ENCODE measurements at regions not wholly inside any gene's neighbourhood (a gene's known extent, or its start where the extent isn't known, plus 50 kb on each side); places are given as distances from the start of the nearest gene placed in this dataset.

DNA sequence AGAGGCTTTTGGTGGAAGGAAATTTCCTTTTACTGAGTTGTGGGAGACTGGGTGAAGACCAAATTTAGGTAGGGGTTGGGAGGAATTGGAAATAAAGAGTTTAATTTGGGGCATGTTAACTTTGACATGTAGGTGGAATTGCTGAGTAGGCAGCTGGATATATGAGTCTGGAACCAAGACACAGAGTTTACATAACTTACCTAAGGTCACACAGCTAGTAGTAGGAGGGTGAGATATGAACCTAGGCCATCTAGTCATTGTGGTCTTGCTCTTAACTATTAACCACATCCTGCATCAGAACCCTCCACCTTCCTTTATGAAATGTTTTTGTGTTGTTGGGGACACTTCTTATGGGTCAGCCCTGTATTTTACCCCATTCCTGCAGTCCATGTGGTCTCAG lies 113.1 kb downstream of the ICOS start:
- no peak for DNase-seq

DNA sequence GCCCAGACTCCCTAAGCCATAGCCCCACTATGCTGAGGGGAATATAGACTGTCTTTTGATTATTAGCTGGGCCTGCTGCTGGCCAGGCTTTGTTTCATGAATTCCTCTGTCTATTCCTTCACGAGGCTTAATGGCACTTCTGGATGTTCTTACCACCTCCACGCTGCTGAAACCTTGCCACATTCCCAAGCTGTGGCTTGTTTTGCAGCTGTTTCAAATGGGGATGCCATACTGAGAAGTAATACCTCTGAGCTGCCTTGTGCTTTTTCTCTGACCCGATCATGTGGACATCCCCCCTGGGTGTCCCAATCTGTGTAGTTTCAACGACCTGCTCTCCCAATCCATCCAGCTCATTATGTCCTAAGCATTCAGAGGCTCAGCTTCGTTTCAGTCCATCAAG lies 114.1 kb downstream of the ICOS start:
- DNase-seq = no peak

GRCh38 chr2:204051476-204051875 lies 114.9 kb downstream of the ICOS start:
- no peak for DNase-seq

DNA sequence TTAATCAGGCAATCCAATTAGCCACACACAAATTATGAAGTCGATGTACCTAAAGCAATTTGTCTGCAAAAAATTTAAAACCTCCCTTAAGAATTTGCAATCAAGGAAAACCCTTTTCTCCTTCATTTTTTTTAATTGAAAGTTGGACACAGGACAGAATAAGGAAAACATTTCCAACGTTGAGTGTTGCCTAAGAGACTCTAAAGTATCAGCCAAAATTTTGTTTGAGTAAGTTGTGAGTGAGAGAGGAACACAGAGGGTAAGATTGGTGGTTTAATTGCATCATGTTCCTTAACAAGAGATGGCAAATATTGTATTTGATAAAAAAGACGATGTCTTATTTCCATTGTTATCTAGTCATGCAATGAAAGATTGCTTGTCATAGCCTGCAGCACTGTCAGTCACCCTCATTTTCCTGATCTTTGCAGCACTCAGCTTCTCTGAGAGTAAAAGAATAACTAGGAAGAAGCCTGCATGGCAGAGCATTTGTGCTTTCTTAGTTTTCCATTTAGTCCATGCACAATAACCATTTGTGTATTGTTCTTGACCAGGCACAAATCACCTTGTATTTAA lies 115.5 kb downstream of the ICOS start:
- no peak for DNase-seq

GRCh38 chr2:204059016-204059415 lies 122.5 kb downstream of the ICOS start:
- DNase-seq = no peak

DNA sequence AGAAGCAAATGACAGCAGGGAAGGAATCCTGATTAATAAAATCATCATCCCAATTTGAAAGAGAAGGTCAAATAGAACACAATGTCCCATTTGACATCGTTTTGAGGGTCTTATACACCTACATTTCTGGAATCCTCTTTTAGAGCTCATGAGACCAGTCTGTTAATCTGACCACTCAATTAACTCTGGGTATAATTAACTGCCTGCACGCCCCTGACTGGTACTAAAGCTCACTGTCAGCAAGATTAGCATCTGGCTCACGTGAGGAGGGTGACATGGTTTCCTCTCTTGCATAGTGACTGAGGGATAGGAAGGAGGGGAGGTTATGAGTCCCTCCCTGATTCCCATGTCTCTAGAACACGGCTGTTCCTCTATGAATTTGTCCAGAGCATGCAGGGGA lies 124.3 kb downstream of the ICOS start:
- peak; percentile 40 for DNase-seq

DNA sequence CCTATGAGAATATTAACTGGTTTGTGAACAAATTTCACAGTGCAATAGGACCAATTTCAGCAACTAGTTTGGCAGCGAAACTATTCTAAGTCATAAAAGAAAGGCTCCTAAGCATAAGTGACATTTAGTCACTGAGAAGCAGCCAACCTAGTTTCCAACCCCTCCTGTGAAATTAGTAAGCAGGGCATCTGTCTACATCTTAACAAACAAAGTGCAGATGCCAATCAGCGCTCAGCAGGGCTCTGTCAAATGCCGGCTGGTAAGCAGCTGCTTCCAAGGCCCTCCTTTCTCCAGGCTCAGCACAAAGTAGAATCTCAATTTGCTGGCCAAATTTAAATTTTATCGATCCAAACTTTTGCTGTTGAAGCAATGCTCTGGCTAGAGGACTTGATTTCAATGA lies 124.7 kb downstream of the ICOS start:
- peak; percentile 90 for DNase-seq

DNA sequence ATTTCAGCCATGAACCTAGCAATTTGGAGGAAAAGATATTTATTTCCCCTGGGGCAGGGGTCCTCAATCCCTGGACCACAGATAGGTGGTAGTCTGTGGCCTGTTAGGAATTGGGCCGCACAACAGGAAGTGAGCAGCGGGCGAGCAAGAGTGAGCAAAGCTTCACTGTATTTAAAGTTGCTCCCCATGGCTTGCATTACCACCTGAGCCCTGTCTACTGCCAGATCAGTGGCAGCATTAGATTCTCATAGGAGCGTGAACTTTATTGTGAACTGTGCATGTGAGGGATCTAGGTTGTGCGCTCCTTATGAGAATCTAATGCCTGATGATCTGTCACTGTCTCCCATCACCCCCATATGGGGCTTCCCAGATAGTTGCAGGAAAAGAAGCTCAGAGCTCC lies 127.6 kb downstream of the ICOS start:
- DNase-seq = no peak

DNA sequence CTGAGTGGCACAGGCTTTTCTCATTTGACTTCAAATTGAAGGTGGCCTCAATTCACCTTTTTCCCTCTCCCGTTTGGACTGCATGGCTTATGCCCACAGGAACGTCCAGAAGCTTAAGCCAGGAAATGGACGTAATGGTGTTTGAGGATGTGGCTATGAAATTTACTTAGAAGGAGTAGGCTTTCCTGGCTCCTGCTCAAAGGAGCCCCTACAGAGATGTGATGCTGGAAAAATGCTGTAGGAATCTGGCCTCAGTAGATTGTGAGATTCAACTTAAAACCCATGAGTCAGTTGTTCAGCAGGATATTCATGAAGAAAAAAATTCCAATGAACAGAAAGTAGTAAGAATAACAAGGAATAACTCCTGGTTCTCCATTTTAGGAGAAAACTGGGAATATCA lies 129.0 kb downstream of the ICOS start:
- no peak for DNase-seq

- no peak for DNase-seq
Measured at GRCh38 chr2:204066051-204066450, 129.5 kb downstream of the ICOS start.

DNA sequence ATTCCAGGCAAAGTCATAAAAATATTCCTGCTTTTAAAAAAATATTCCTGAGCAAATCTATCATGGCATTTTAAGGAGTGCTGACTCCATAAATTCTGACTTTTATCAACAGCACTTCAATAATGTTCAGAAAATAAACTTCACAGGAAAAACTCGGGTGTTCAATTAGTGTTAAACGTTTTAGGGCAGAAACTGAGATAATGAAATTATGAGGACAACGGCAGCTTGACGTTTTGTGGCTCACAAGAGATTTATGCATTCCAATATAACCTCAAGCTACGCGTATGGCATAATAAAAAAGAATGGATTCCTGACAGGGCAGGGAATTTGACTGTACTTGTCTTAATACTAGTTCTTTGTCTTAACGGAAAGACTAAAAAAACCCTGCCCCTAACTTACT lies 133.2 kb downstream of the ICOS start:
- DNase-seq = no peak

- DNase-seq = no peak
Measured at GRCh38 chr2:204072443-204073324, 136.1 kb downstream of the ICOS start.

DNA sequence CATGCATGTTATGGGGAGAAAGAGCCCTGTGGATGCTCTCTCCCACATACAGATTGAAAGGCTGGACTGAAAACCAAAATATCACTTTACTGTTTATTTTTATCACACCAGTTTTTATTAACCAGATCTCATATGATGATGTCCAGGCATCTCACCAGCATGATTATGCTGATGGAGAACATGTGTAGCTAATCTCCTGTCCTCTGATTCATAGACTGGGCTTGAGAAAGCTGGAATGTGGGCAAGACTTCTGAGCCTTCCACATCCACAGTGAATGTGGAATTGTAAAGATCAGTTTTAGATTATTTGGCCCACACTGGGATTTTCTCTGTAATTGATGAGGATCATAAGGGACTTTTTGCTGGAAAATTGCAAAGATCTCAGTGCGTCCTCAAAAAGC lies 137.9 kb downstream of the ICOS start:
- DNase-seq = no peak

DNA sequence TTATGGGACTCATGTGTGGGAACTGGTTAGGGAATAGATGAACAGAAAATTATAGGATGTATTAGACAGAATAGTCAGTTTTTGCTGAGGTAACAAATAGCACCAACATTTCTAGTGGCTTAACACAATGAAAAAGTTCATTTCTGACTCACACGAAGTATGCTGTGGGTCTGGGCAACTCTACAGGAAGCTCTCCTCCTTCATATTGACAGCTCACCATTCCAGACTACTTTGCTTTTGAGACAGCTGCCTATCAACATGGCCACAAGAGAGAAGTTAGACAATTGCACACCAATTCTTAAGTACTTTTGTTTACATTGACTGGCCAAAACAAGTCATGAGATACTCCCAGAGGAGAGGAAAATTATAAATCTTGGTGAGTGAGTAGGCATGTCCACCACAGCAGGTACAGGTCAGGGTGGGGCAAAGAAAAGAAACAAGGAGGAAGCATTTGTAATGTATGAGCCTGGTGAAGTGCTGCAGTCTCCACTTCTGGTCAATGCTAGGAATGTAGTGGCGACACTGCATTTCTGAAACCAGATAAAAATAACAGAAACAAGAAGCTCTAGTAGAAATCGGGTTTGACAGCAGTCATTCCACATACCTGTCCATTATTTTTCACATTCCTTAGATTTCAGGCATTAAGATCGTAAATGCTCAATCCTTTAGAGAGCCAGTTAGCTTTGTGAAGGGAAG lies 141.6 kb downstream of the ICOS start:
- no peak for DNase-seq

DNA sequence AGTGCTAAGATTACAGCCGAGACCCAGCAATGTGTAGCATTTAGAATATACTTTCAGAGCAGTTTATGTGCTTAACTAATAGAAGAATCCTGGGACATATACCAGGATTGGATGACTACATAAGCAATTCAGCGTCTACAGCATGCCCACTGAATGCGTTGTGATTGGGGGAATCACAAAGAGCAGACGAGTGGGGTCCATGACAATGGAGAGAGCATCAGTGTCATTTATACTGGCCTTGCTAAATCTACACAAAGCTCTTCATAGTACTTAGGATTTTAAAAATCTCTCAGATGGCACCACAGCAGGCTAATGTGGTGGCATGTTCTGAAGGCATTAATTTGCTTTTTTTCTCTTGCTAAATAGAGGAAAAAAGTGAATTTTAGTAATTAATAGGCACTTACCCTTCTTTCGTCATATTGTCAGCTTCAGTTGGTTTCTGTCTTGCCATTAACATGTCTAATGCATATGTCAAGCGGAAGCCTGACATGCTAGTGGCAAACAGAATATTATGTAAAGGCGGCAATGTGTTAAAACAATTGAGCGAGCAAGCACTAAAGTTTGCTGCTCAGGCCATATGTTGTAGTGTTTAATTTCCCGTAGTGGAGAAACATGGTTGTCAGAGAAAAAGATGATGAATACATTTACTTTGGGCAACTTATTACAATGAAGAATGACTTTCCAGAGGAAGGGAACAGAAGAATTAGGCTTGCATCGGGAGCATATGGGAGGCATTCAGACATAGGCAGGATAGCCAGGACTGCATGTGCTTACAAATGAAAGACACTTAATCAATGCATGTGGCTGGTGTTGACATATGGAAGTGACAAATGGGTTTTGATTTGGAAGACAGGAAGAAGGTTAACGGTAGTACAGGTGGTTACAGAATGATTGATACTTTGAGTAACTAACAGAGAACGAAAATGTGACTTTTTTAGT lies 145.2 kb downstream of the ICOS start:
- peak; percentile 63 for DNase-seq

DNA sequence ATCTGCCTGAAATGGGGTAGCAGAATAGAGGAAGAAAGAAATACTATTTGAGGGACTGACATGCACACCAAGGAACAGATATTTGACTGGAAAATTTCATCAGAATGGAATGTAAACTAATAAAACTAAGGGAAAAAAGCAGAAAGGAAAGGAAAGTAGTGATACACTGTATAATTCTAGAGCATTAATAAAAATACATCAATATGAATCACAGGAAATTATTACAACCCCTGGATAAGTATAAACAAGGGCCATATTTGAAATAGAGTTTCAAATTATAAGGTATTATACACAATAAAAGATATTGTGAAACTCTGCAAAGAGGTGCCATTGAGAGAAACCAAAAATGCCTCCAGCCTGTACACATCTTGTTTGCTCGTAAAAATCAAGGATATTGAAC lies 149.6 kb downstream of the ICOS start:
- no peak for DNase-seq

- no peak for DNase-seq
Measured at GRCh38 chr2:204089105-204089504, 152.5 kb downstream of the ICOS start.

- no peak for DNase-seq
Measured at GRCh38 chr2:204089574-204089973, 153.0 kb downstream of the ICOS start.

- no peak for DNase-seq
Measured at GRCh38 chr2:204090021-204090420, 153.5 kb downstream of the ICOS start.

GRCh38 chr2:204104811-204105210 lies 168.2 kb downstream of the ICOS start:
- DNase-seq = no peak

GRCh38 chr2:204108330-204108751 lies 171.8 kb downstream of the ICOS start:
- peak; percentile 18 for DNase-seq

DNA sequence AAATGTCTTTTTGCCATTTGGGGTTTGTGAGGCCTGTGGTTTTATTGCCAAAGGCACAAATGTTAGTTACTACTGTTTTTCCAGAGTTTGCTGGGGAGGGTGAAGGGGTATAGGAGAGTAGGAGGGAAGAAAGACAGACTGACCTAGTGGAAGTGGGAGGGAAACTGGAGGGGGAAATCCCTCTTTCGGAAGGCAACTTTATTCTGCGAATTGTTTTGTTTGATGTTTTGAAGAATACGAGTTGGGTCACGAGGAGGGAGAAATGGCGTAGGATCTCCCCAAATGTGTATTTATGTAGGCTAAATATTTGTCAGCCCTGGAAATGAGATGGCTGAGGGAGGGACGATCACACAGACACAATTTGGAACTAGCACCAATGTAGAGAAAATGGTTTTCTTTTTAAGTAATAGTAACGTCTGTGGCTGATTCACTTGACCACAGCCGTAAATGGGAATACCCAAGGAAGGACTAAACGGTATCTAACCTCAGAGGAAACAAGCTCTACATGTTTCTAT lies 172.3 kb downstream of the ICOS start:
- DNase-seq = no peak

DNA sequence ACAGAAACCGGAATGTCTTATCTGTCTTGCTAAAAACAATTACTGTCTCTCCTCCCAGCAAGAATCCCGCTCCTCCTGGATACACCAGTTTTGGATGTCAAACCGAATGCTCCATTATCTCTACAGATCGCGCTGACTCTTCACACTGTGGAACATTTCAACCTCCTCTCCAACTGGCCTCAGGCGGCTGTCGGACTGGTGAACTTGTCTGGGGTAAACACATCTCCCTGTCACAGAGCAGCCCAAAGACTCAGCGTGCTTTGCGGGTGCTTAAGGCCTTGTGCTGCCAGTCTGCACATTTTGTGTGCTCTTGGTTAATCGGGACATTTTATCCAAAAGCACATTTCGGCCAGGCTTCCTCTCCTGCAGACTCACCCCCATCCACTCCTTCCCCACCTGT lies 173.1 kb downstream of the ICOS start:
- no peak for DNase-seq
